Gastrocnemius medialis (tissue), 4 donors: ENCODE measurements at regions not wholly inside any gene's neighbourhood (a gene's known extent, or its start where the extent isn't known, plus 50 kb on each side); places are given as distances from the start of the nearest gene placed in this dataset.

Source experiments
- ATAC-seq, 2 donors: fragments of 150-250 bp; one replicate each; pipeline ENCODE4 v1.9.1; 2016
- DNase-seq, 2 donors: peaks; one replicate each; pipeline ENCODE4 v3.0.0-alpha.2; 2019
- H3K27ac ChIP-seq, 4 donors: fragments of 200-600 bp; sonication (generic); 1 replicate in 1 of 4; 2 replicates in 3 of 4; pipeline ENCODE4 v1.5.1; 2016 to 2018; ENCODE audit warnings: mild to moderate bottlenecking in 2 of 4, moderate library complexity in 1 of 4
- H3K27me3 ChIP-seq, 3 donors: fragments of 200-600 bp; sonication (generic) in 2 of 3; 1 replicate in 1 of 3; 2 replicates in 2 of 3; pipeline versions ENCODE4 v1.5.1 to v1.6.0; 2016 to 2019; ENCODE audit warnings: mild to moderate bottlenecking in 1 of 3, moderate library complexity in 1 of 3
- H3K36me3 ChIP-seq, 2 donors: fragments of 200-600 bp; sonication (generic) in 1 of 2; one replicate each; pipeline ENCODE4 v1.5.1; 2017 to 2018
- H3K4me1 ChIP-seq, 2 donors: fragments of 200-600 bp; sonication (generic) in 1 of 2; one replicate each; pipeline ENCODE4 v1.5.1; 2016 to 2017; ENCODE audit warnings: mild to moderate bottlenecking in 2 of 2
- H3K4me3 ChIP-seq, 4 donors: fragments of 200-600 bp; sonication (generic) in 3 of 4; 1 replicate in 1 of 4; 2 replicates in 3 of 4; pipeline ENCODE4 v1.5.1; 2016 to 2019; ENCODE audit warnings: mild to moderate bottlenecking in 2 of 4
- H3K9me3 ChIP-seq, 3 donors: fragments of 200-600 bp; sonication (generic) in 2 of 3; 1 replicate in 1 of 3; 2 replicates in 2 of 3; pipeline ENCODE4 v1.5.1; 2016 to 2019
- POLR2A ChIP-seq, 2 donors: fragments of 450-650 bp; IDR thresholded peaks; one replicate each; pipeline ENCODE4 v1.6.1; 2017; ENCODE audit warnings: antibody characterized with exemption in 2 of 2, mild to moderate bottlenecking in 2 of 2, moderate library complexity in 2 of 2
- in situ Hi-C, 4 donors: fragments of 200-750 bp; cut with MboI; loops; one replicate each; pipeline versions ENCODE4 v1.15.0 to v1.8.0; 2017; ENCODE audit warnings: low sequenced_read_pairs in 4 of 4
- intact Hi-C: fragments of 100-400 bp; cut with DNase I; formaldehyde crosslinking; loops from one replicate; pipeline ENCODE4 v1.15.1; 2023; ENCODE audit warnings: low total_unique reads
- TF ChIP-seq, protein P1 (sequence below), 5 experiments: fragments of 450-650 bp in 3 of 5; fragments of 200-600 bp in 2 of 5; sonication (generic) in 2 of 5; IDR thresholded peaks in 4 of 5; conservative IDR thresholded peaks in 1 of 5; 1 replicate in 4 of 5; 2 replicates in 1 of 5; pipeline ENCODE4 v1.5.1; 2016 to 2019; ENCODE audit warnings: antibody characterized with exemption in 5 of 5, mild to moderate bottlenecking in 3 of 5, moderate library complexity in 3 of 5

DNA sequence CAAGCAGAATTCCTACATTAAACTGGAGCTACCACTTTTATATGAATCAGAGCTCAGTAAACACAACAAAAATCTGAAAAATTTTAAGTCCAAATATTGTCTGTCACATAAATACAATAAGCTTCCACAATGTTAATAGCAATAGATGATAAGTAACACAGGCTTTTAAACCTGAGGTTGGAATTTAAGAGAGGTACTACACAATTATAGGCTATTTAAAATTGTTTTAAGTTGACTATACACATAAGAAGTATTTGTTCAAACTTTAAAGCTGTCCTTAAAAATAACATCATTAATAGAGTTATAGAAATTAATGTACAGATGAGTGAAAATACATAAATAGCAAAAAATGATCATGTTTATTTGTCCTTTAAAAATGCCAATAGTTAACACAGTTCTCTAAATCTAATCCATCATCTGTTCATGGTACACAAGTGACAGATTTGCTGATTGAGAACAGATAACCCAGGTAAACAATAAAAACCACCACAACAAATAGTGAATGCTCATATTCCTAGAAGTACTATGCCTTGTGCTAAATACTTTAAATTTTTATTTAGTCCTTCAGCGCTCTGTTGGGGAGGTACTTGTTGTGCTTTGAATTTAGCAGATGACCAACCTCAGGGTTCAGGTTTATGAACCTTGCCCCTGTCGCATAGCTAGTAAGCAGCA, 382.3 kb upstream of the ID4 start:
- Histone ChIP-seq H3K36me3 (no peaks in the 10 kb centered on the region), H3K4me3 (no peak overlapping the region), H3K9me3 (no peaks in the 10 kb centered on the region), H3K27me3 (no peaks in the 10 kb centered on the region), H3K4me1 (no peaks in the 10 kb centered on the region), H3K27ac (no peak overlapping the region)
- intact Hi-C loops (no loop called here), in situ Hi-C loops (no loop called here)
- TF ChIP-seq POLR2A (IDR thresholded peaks at IDR 0.05) = no peak
- TF ChIP-seq, protein P1, sequence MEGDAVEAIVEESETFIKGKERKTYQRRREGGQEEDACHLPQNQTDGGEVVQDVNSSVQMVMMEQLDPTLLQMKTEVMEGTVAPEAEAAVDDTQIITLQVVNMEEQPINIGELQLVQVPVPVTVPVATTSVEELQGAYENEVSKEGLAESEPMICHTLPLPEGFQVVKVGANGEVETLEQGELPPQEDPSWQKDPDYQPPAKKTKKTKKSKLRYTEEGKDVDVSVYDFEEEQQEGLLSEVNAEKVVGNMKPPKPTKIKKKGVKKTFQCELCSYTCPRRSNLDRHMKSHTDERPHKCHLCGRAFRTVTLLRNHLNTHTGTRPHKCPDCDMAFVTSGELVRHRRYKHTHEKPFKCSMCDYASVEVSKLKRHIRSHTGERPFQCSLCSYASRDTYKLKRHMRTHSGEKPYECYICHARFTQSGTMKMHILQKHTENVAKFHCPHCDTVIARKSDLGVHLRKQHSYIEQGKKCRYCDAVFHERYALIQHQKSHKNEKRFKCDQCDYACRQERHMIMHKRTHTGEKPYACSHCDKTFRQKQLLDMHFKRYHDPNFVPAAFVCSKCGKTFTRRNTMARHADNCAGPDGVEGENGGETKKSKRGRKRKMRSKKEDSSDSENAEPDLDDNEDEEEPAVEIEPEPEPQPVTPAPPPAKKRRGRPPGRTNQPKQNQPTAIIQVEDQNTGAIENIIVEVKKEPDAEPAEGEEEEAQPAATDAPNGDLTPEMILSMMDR (IDR thresholded peaks at IDR 0.05 in 4 of 5, conservative IDR thresholded peaks at IDR 0.05 in 1 of 5) = no peak
- ATAC-seq (no peak), DNase-seq (no peak)

DNA sequence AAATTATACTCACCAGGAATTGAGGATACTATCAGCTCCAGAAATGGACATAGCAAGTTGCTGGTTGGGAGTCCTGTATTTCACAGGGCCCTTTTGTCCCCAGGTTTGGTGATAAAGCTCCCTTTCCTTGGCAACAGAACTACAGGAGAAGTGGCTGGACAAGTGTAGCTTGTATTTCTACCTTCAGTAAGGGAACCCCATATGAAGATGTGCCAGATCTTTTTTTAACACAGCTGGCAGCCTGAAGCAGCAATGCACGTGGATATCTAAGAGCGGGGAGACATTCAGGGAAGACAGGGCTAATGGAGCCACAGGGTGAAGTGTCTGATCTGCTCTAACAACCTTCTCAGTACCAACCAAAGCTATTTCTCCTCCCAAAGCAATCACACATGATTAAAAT, 373.9 kb upstream of the ID4 start:
- Histone ChIP-seq H3K4me1 (no peaks in the 10 kb centered on the region), H3K4me3 (no peak overlapping the region), H3K27ac (no peak overlapping the region), H3K9me3 (no peaks in the 10 kb centered on the region), H3K36me3 (no peaks in the 10 kb centered on the region), H3K27me3 (no peaks in the 10 kb centered on the region)
- ATAC-seq (no peak), DNase-seq (no peak)
- intact Hi-C loops (no loop called here), in situ Hi-C loops (no loop called here)
- no peak for TF ChIP-seq POLR2A (IDR thresholded peaks at IDR 0.05)
- TF ChIP-seq, protein P1 (IDR thresholded peaks at IDR 0.05 in 4 of 5, conservative IDR thresholded peaks at IDR 0.05 in 1 of 5) = no peak

DNA sequence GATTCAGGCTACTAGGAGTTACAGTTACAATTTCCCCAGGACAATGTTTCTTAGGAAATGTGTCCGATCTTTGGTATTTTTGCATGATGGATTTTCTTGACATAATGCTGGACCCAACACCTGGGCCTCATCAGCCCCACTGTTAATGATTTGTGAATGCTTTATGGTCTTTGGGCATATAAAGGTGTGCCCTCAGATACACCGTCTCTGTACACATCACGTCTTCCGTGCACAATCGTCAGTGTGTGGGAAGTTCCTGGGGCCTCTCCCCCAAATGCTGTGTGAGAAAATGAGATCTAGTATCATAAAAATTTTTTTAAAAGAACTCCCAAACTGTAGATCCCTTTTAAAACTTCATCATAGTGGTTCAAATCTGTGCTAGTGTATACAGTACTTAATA, 373.2 kb upstream of the ID4 start:
- in situ Hi-C loops = no loop called here
- no peak overlapping the region for H3K4me3 ChIP-seq
- ATAC-seq (no peak), DNase-seq (no peak)
- H3K9me3 ChIP-seq = no peaks in the 10 kb centered on the region
- no peak overlapping the region for H3K27ac ChIP-seq
- TF ChIP-seq, protein P1 (IDR thresholded peaks at IDR 0.05 in 4 of 5, conservative IDR thresholded peaks at IDR 0.05 in 1 of 5) = no peak
- TF ChIP-seq POLR2A (IDR thresholded peaks at IDR 0.05) = no peak
- H3K27me3 ChIP-seq = no peaks in the 10 kb centered on the region
- no peaks in the 10 kb centered on the region for H3K4me1 ChIP-seq
- intact Hi-C loops = no loop called here
- no peaks in the 10 kb centered on the region for H3K36me3 ChIP-seq

DNA sequence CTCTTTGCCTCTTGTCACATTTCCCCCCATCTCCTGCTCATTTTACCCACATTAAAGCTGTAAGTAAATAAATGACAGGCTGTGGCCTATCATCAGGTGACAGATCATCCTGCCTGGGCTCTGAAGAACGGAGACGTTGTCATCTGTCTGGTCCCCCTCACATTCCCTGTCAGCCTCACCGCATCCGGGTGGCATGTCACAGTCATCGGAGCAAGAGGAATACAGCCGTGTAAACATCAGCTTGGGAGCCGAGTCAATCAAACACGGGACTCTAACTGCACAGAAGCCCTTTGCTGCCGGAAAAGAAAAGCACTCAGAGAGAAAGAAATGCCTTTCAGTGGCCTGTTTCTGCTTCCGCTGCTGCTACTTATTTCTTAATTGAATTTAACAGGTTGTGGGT, 371.9 kb upstream of the ID4 start:
- in situ Hi-C loops = no loop called here
- DNase-seq (no peak), ATAC-seq (no peak)
- no peaks in the 10 kb centered on the region for H3K36me3 ChIP-seq
- H3K9me3 ChIP-seq = no peaks in the 10 kb centered on the region
- H3K27ac ChIP-seq = no peak overlapping the region
- no peak overlapping the region for H3K4me3 ChIP-seq
- TF ChIP-seq POLR2A (IDR thresholded peaks at IDR 0.05) = no peak
- TF ChIP-seq, protein P1 (IDR thresholded peaks at IDR 0.05 in 4 of 5, conservative IDR thresholded peaks at IDR 0.05 in 1 of 5) = no peak
- no peaks in the 10 kb centered on the region for H3K4me1 ChIP-seq
- H3K27me3 ChIP-seq = no peaks in the 10 kb centered on the region
- intact Hi-C loops = no loop called here

DNA sequence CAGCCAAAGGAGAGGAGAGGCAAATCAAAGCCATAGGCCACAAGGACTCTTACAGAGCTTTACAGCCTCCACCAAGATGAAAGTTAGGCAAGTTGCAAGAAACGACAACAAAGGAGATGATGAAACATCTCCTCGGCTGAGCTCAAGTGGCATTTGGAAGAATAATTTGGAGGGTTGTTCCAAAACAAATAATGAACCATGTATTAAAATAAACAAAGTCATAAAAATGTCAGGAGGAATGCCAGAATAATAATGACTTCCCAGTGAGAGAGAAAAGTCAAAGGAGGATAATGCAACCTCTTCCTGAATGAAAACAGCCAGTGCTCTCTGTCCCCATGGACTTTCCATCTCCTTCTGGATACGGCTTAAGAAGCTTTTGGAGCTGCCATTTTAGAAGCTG, 371.4 kb upstream of the ID4 start:
- no peaks in the 10 kb centered on the region for H3K27me3 ChIP-seq
- ATAC-seq (peak; percentile 33 to 66), DNase-seq (no peak)
- H3K36me3 ChIP-seq = no peaks in the 10 kb centered on the region
- no peaks in the 10 kb centered on the region for H3K4me1 ChIP-seq
- TF ChIP-seq, protein P1 (IDR thresholded peaks at IDR 0.05 in 4 of 5, conservative IDR thresholded peaks at IDR 0.05 in 1 of 5) = no peak
- TF ChIP-seq POLR2A (IDR thresholded peaks at IDR 0.05) = no peak
- no peak overlapping the region for H3K4me3 ChIP-seq
- in situ Hi-C loops (no loop called here), intact Hi-C loops (no loop called here)
- no peaks in the 10 kb centered on the region for H3K9me3 ChIP-seq
- H3K27ac ChIP-seq = no peak overlapping the region
